K562 (cell line): ENCODE measurements at regions not wholly inside any gene's neighbourhood (a gene's known extent, or its start where the extent isn't known, plus 50 kb on each side); places are given as distances from the start of the nearest gene placed in this dataset.

ENCODE experiments used
- ATAC-seq: fragments of 200-7000 bp; cut with Tn5 transposase; 3 replicates; pipeline ENCODE4 v1.9.1; 2020; ENCODE audit warnings: moderate library complexity
- BruUV-seq: library from RNA; stranded (reverse); fragments of 400-500 nt; replicated peaks from 2 replicates; lab custom pipeline; 2021; lab: Mats Ljungman, UMichigan
- CTCF ChIA-PET: fragments of 300-600 bp; formaldehyde crosslinking; extraction: SDS; loops from one replicate; lab custom pipeline; 2021; ENCODE audit warnings: low intra/inter-chr PET ratio; lab: Yijun Ruan, JAX
- POLR2A ChIA-PET: fragments of 300-600, 350-650 bp; sonication (Branson Sonifier 250); formaldehyde crosslinking; extraction: SDS; loops from one replicate; lab custom pipeline; 2021; ENCODE audit warnings: antibody characterized with exemption, inconsistent platforms; lab: Yijun Ruan, JAX
- DNase-seq, 4 experiments: peaks; one replicate each; pipeline versions ENCODE4 v3.0.0 to v3.0.0-alpha.2; 2011 to 2018; ENCODE audit warnings: low spot score in 3 of 4, mixed read lengths in 3 of 4; ENCODE audit errors: extremely low read depth in 1 of 4
- FAIRE-seq: peaks from 2 replicates; lab custom pipeline; 2011; peaks lifted over from hg19 to GRCh38; lab: Jason Lieb, UNC
- H2AFZ ChIP-seq: 2 replicates; pipeline ENCODE4 v1.6.0; 2011; ENCODE audit warnings: low read depth, low read length, control low read depth, inconsistent platforms
- H3K27ac ChIP-seq: fragments of 200-600 bp; 3 replicates; pipeline ENCODE4 v1.8.0; 2011; ENCODE audit warnings: low read depth, mild to moderate bottlenecking, control low read depth, inconsistent platforms, low read length, moderate library complexity, mixed read lengths; ENCODE audit errors: extremely low read depth
- H3K27me3 ChIP-seq, 2 experiments: fragments of 300-600 bp in 1 of 2; 2 replicates in 1 of 2; 3 replicates in 1 of 2; pipeline versions ENCODE4 v1.6.0 to v1.8.0; 2011; ENCODE audit warnings: inconsistent platforms in 2 of 2, low read length in 2 of 2, mild to moderate bottlenecking in 1 of 2, mixed read lengths in 1 of 2, moderate library complexity in 1 of 2; ENCODE audit not compliant: control insufficient read depth in 2 of 2, insufficient read depth in 2 of 2
- H3K36me3 ChIP-seq: fragments of 300-600 bp; 3 replicates; pipeline ENCODE4 v1.8.0; 2011; ENCODE audit warnings: mild to moderate bottlenecking, low read length, inconsistent platforms; ENCODE audit not compliant: control insufficient read depth, insufficient read depth
- H3K4me1 ChIP-seq, 2 experiments: fragments of 200-600 bp in 1 of 2; replicated peaks in 1 of 2; 2 replicates in 1 of 2; 3 replicates in 1 of 2; pipeline versions ENCODE4 v1.5.1 to v1.8.0; 2011; ENCODE audit warnings: inconsistent platforms in 2 of 2, low read length in 2 of 2, mild to moderate bottlenecking in 1 of 2, mixed read lengths in 1 of 2, moderate library complexity in 1 of 2; ENCODE audit not compliant: control insufficient read depth in 2 of 2, insufficient read depth in 2 of 2
- H3K4me2 ChIP-seq: 2 replicates; pipeline ENCODE4 v1.6.1; 2011; ENCODE audit warnings: low read length, control low read depth, inconsistent platforms, mixed read lengths; ENCODE audit not compliant: insufficient read depth
- H3K4me3 ChIP-seq: fragments of 200-600 bp; sonication (generic), shearing (Covaris generic); 2 replicates; pipeline ENCODE4 v1.5.1; 2016; ENCODE audit warnings: control low read depth, inconsistent platforms
- H3K79me2 ChIP-seq: fragments of 200-600 bp; 3 replicates; pipeline ENCODE4 v1.8.0; 2011; ENCODE audit warnings: low read length, inconsistent platforms; ENCODE audit not compliant: control insufficient read depth, insufficient read depth
- H3K9ac ChIP-seq, 2 experiments: 2 replicates each; pipeline versions ENCODE4 v1.6.0 to v1.6.1; 2011; ENCODE audit warnings: low read depth in 2 of 2, low read length in 2 of 2, control low read depth in 1 of 2, inconsistent platforms in 1 of 2, mild to moderate bottlenecking in 1 of 2, mixed read lengths in 1 of 2; ENCODE audit not compliant: insufficient read depth in 1 of 2
- H3K9me1 ChIP-seq: one replicate; pipeline ENCODE4 v1.6.0; 2011; ENCODE audit warnings: inconsistent platforms, mild to moderate bottlenecking, low read length, moderate library complexity; ENCODE audit not compliant: control insufficient read depth, insufficient read depth
- H3K9me3 ChIP-seq: replicated peaks from 2 replicates; pipeline ENCODE4 v1.5.1; 2011; ENCODE audit warnings: low read depth, low read length, inconsistent platforms; ENCODE audit not compliant: control insufficient read depth, insufficient read depth
- H4K20me1 ChIP-seq: replicated peaks from 2 replicates; pipeline ENCODE4 v1.6.1; 2011; ENCODE audit warnings: low read length, inconsistent platforms, mixed read lengths; ENCODE audit not compliant: control insufficient read depth, insufficient read depth
- CHAMP1 ChIP-seq: fragments of 450-650 bp; IDR thresholded peaks from 2 replicates; pipeline ENCODE4 v1.6.1; 2016; ENCODE audit warnings: mild to moderate bottlenecking
- HCFC1 ChIP-seq: IDR thresholded peaks from 2 replicates; pipeline ENCODE4 v1.6.1; 2012; ENCODE audit warnings: low read depth, low read length, improper control_type of control experiment
- HMG20B ChIP-seq: fragments of 250-450 bp; sonication (Bioruptor Pico); IDR thresholded peaks from 2 replicates; pipeline ENCODE4 v1.5.0; 2021; ENCODE audit warnings: mild to moderate bottlenecking
- KLF6 ChIP-seq: fragments of 250-450 bp; sonication (Bioruptor Pico); IDR thresholded peaks from 2 replicates; pipeline ENCODE4 v1.4.0; 2020; ENCODE audit warnings: mild to moderate bottlenecking, moderate library complexity, borderline replicate concordance
- WGBS: fragments of 100-300 bp; shearing (Covaris generic); methylation state at CpG from one replicate; pipeline ENCODE4 v1.1.6; 2016; ENCODE audit warnings: low coverage, mixed read lengths; ENCODE audit not compliant: insufficient coverage; ENCODE audit errors: missing lambda C conversion rate; 5-methylcytosine and 5-hydroxymethylcytosine counted together
- in situ Hi-C: fragments of 300-500 bp; cut with MboI; formaldehyde crosslinking; loops from 4 replicates; pipeline ENCODE4 v1.15.0; 2018; ENCODE audit warnings: inconsistent platforms, mixed read lengths
- intact Hi-C: fragments of 100-400 bp; cut with micrococcal nuclease; formaldehyde crosslinking; loops from 2 replicates; pipeline ENCODE4 v1.14.2; 2022
- TF ChIP-seq, protein P1 (sequence below): fragments of 250-450 bp; sonication (Bioruptor Pico); IDR thresholded peaks from 2 replicates; pipeline ENCODE4 v1.4.0; 2020

- TF ChIP-seq CHAMP1 (no peak), HMG20B (no peak), KLF6 (CRISPR knock-in tag) (no peak)
- TF ChIP-seq, all 486 proteins: peak for 0
Observed at GRCh38 chr5:162392336-162392735, 324.8 kb downstream of the GABRG2 start (continued).

GRCh38 chr5:162393534-162393933 lies 326.0 kb downstream of the GABRG2 start:
- no peak for TF ChIP-seq HCFC1
- TF ChIP-seq, protein P1, sequence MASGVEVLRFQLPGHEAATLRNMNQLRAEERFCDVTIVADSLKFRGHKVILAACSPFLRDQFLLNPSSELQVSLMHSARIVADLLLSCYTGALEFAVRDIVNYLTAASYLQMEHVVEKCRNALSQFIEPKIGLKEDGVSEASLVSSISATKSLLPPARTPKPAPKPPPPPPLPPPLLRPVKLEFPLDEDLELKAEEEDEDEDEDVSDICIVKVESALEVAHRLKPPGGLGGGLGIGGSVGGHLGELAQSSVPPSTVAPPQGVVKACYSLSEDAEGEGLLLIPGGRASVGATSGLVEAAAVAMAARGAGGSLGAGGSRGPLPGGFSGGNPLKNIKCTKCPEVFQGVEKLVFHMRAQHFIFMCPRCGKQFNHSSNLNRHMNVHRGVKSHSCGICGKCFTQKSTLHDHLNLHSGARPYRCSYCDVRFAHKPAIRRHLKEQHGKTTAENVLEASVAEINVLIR (CRISPR knock-in tag): no peak
- H3K27me3 ChIP-seq: no peaks in the 10 kb centered on the region
- ChIA-PET POLR2A (no interaction called here), CTCF (no interaction called here)
- no peak for ATAC-seq
- no peak overlapping the region for H3K4me2 ChIP-seq
- no TSS peak for BruUV-seq
- no peak overlapping the region for H3K27ac ChIP-seq
- in situ Hi-C loops: no loop called here
- no peaks in the 10 kb centered on the region for H4K20me1 ChIP-seq
- no peaks in the 10 kb centered on the region; the same call in 1 of the 2 replicates for H3K9me3 ChIP-seq
- DNase-seq: no peak
- no peak overlapping the region for H2AFZ ChIP-seq
- no peaks in the 10 kb centered on the region for H3K36me3 ChIP-seq
- intact Hi-C loops: no loop called here
- no peak overlapping the region for H3K4me3 ChIP-seq
- no peak overlapping the region for H3K9ac ChIP-seq
- no peak for FAIRE-seq
- no peaks in the 10 kb centered on the region for H3K4me1 ChIP-seq
- H3K79me2 ChIP-seq: no peaks in the 10 kb centered on the region
- no peaks in the 10 kb centered on the region for H3K9me1 ChIP-seq
- WGBS: 0% methylated on average over 2 of the region's 4 CpGs
